HCT116 (cell line): ENCODE measurements at regions not wholly inside any gene's neighbourhood (a gene's known extent, or its start where the extent isn't known, plus 50 kb on each side); places are given as distances from the start of the nearest gene placed in this dataset.

Experiments
- ATAC-seq: fragments of 200-7000 bp; cut with Tn5 transposase; 2 replicates; pipeline ENCODE4 v1.9.1; 2020; ENCODE audit warnings: mild to moderate bottlenecking, moderate library complexity
- BruUV-seq: library from RNA; stranded (reverse); fragments of 400-500 nt; replicated peaks from 2 replicates; lab custom pipeline; 2021; lab: Mats Ljungman, UMichigan
- CTCF ChIA-PET: fragments of 300-600 bp; sonication (Branson Sonifier 250); formaldehyde crosslinking; loops from one replicate; lab custom pipeline; 2021; ENCODE audit warnings: antibody characterized with exemption; lab: Charles Lee
- POLR2A ChIA-PET: fragments of 300-600, 350-600 bp; sonication (Branson Sonifier 250); formaldehyde crosslinking; loops from one replicate; lab custom pipeline; 2021; ENCODE audit warnings: antibody characterized with exemption; lab: Charles Lee
- RAD21 ChIA-PET, 2 experiments: fragments of 300-600 bp; sonication (Branson Sonifier 250); formaldehyde crosslinking; loops; one replicate each; lab custom pipeline; 2023; ENCODE audit warnings: low total read pairs in 2 of 2; ENCODE audit not compliant: uncharacterized antibody in 2 of 2, unreplicated experiment in 2 of 2, low non-redundant PET in 1 of 2; lab: Charles Lee
- DNase-seq: peaks from one replicate; pipeline ENCODE4 v3.0.0-alpha.2; 2010; ENCODE audit warnings: low read depth, low spot score
- H2AFZ ChIP-seq: fragments of 200-600 bp; shearing (Covaris generic), sonication (generic); 2 replicates; pipeline ENCODE4 v1.6.1; 2017; ENCODE audit warnings: low read depth, mixed run types, mixed read lengths, antibody characterized with exemption, low read length; ENCODE audit not compliant: poor library complexity, severe bottlenecking
- H3K27ac ChIP-seq: 2 replicates; pipeline ENCODE4 v1.5.1; 2012; ENCODE audit warnings: low read depth, low read length
- H3K27me3 ChIP-seq: fragments of 200-600 bp; sonication (generic); 2 replicates; pipeline ENCODE4 v1.6.1; 2016; ENCODE audit warnings: mixed run types, low read length, mixed read lengths; ENCODE audit not compliant: insufficient read depth
- H3K36me3 ChIP-seq, 2 experiments: fragments of 200-500 bp in 1 of 2; fragments of 200-600 bp in 1 of 2; sonication (Bioruptor generic) in 1 of 2; sonication (generic) in 1 of 2; 2 replicates each; pipeline versions ENCODE4 v1.5.1 to v1.6.1; 2014 to 2016; ENCODE audit warnings: low read length in 2 of 2, inconsistent platforms in 1 of 2, mixed read lengths in 1 of 2, mixed run types in 1 of 2; ENCODE audit not compliant: insufficient read depth in 2 of 2, control insufficient read depth in 1 of 2
- H3K4me1 ChIP-seq, 2 experiments: fragments of 200-600 bp in 1 of 2; sonication (generic) in 1 of 2; 2 replicates each; pipeline versions ENCODE4 v1.5.1 to v1.6.1; 2012 to 2017; ENCODE audit warnings: low read length in 2 of 2, inconsistent platforms in 1 of 2, mild to moderate bottlenecking in 1 of 2, mixed read lengths in 1 of 2, mixed run types in 1 of 2, moderate library complexity in 1 of 2; ENCODE audit not compliant: insufficient read depth in 2 of 2, control insufficient read depth in 1 of 2
- H3K4me2 ChIP-seq: fragments of 200-600 bp; sonication (generic); 2 replicates; pipeline ENCODE4 v1.6.1; 2017; ENCODE audit warnings: mixed run types, low read length, mixed read lengths
- H3K4me3 ChIP-seq, 2 experiments: fragments of 200-600 bp in 1 of 2; sonication (generic) in 1 of 2; replicated peaks in 1 of 2; 2 replicates each; pipeline ENCODE4 v1.5.1; 2011 to 2016; ENCODE audit warnings: low read length in 2 of 2, control low read depth in 1 of 2, low read depth in 1 of 2, mild to moderate bottlenecking in 1 of 2, mixed read lengths in 1 of 2, mixed run types in 1 of 2
- H3K79me2 ChIP-seq: fragments of 200-600 bp; sonication (generic); 2 replicates; pipeline ENCODE4 v1.6.1; 2017; ENCODE audit warnings: mild to moderate bottlenecking, mixed run types, low read length, moderate library complexity, mixed read lengths; ENCODE audit not compliant: insufficient read depth
- H3K9ac ChIP-seq: fragments of 200-600 bp; sonication (generic); 2 replicates; pipeline ENCODE4 v1.6.1; 2016; ENCODE audit warnings: low read length, mixed read lengths
- H3K9me2 ChIP-seq: fragments of 200-600 bp; sonication (generic), shearing (Covaris generic); 2 replicates; pipeline ENCODE4 v1.6.1; 2017; ENCODE audit warnings: mixed run types, mild to moderate bottlenecking, moderate library complexity; ENCODE audit not compliant: insufficient read depth
- H3K9me3 ChIP-seq, 2 experiments: fragments of 200-500 bp in 1 of 2; fragments of 200-600 bp in 1 of 2; sonication (Bioruptor generic) in 1 of 2; sonication (generic) in 1 of 2; 2 replicates each; pipeline ENCODE4 v1.6.1; 2014 to 2017; ENCODE audit warnings: low read length in 2 of 2, mixed read lengths in 2 of 2, inconsistent platforms in 1 of 2, low read depth in 1 of 2, mild to moderate bottlenecking in 1 of 2, mixed run types in 1 of 2, moderate library complexity in 1 of 2; ENCODE audit not compliant: control insufficient read depth in 1 of 2, insufficient read depth in 1 of 2
- H4K20me1 ChIP-seq: fragments of 200-600 bp; sonication (generic), shearing (Covaris generic); 2 replicates; pipeline ENCODE4 v1.6.1; 2017; ENCODE audit warnings: mixed run types, mild to moderate bottlenecking, moderate library complexity; ENCODE audit not compliant: insufficient read depth
- ATF3 ChIP-seq: IDR thresholded peaks from 2 replicates; pipeline ENCODE4 v1.6.1; 2012
- CTCF ChIP-seq, 3 experiments: fragments of 200-600 bp in 1 of 3; sonication (generic) in 1 of 3; IDR thresholded peaks in 2 of 3; conservative IDR thresholded peaks in 1 of 3; 2 replicates each; pipeline ENCODE4 v1.5.1; 2012 to 2017; ENCODE audit warnings: low read depth in 2 of 3, low read length in 2 of 3, antibody characterized with exemption in 1 of 3, borderline replicate concordance in 1 of 3, control low read depth in 1 of 3, mild to moderate bottlenecking in 1 of 3, mixed read lengths in 1 of 3, mixed run types in 1 of 3, moderate library complexity in 1 of 3; ENCODE audit not compliant: insufficient read depth in 1 of 3
- EGR1 ChIP-seq: IDR thresholded peaks from 2 replicates; pipeline ENCODE4 v1.6.1; 2012; ENCODE audit warnings: low read depth
- ELF1 ChIP-seq: IDR thresholded peaks from 2 replicates; pipeline ENCODE4 v1.6.1; 2012; ENCODE audit warnings: low read depth, borderline replicate concordance
- EZH2 ChIP-seq: fragments of 200-600 bp; sonication (generic); IDR thresholded peaks from 2 replicates; pipeline ENCODE4 v1.6.1; 2017; ENCODE audit warnings: antibody characterized with exemption, mixed run types
- EZH2phosphoT487 ChIP-seq: fragments of 200-600 bp; IDR thresholded peaks from 2 replicates; pipeline ENCODE4 v1.6.1; 2018; ENCODE audit warnings: antibody characterized with exemption, borderline replicate concordance
- POLR2A ChIP-seq: IDR thresholded peaks from 2 replicates; pipeline ENCODE4 v1.7.0; 2011; ENCODE audit warnings: borderline replicate concordance; ENCODE audit not compliant: insufficient read depth, insufficient read length; ENCODE audit errors: extremely low read depth
- RAD21 ChIP-seq: IDR thresholded peaks from 2 replicates; pipeline ENCODE4 v1.6.1; 2012; ENCODE audit warnings: low read depth, mild to moderate bottlenecking
- REST ChIP-seq: IDR thresholded peaks from 2 replicates; pipeline ENCODE4 v1.6.1; 2012; ENCODE audit warnings: low read depth
- SRF ChIP-seq: IDR thresholded peaks from 2 replicates; pipeline ENCODE4 v1.6.1; 2012; ENCODE audit warnings: low read depth
- YY1 ChIP-seq: IDR thresholded peaks from 2 replicates; pipeline ENCODE4 v1.6.1; 2011; ENCODE audit warnings: low read length, low read depth, moderate library complexity, mild to moderate bottlenecking; ENCODE audit not compliant: insufficient replicate concordance; ENCODE audit errors: extremely low read depth
- ZBTB33 ChIP-seq: IDR thresholded peaks from 2 replicates; pipeline ENCODE4 v1.6.1; 2011; ENCODE audit warnings: mild to moderate bottlenecking, low read length, moderate library complexity; ENCODE audit not compliant: insufficient replicate concordance; ENCODE audit errors: extremely low read depth
- ZNF274 ChIP-seq: fragments of 200-500 bp; sonication (Bioruptor generic); IDR thresholded peaks from 2 replicates; pipeline ENCODE4 v1.6.1; 2014; ENCODE audit warnings: mild to moderate bottlenecking, low read depth, low read length, inconsistent platforms
- intact Hi-C: fragments of 100-400 bp; cut with micrococcal nuclease; formaldehyde crosslinking; loops from 2 replicates; pipeline ENCODE4 v1.10.0; 2022

- Histone ChIP-seq H2AFZ (no peak overlapping the region), H3K9me2 (no peaks in the 10 kb centered on the region), H3K4me2 (no peak overlapping the region), H3K4me3 (no peak overlapping the region), H3K79me2 (no peaks in the 10 kb centered on the region), H4K20me1 (no peaks in the 10 kb centered on the region), H3K9ac (no peak overlapping the region), H3K4me1 (no peaks in the 10 kb centered on the region), H3K9me3 (no peaks in the 10 kb centered on the region), H3K36me3 (no peaks in the 10 kb centered on the region), H3K27me3 (no peaks in the 10 kb centered on the region), H3K27ac (no peak overlapping the region)
- DNase-seq, result no peak
- POLR2A ChIA-PET, result no interaction called here
- RAD21 ChIA-PET, result no interaction called here
- ATAC-seq, result no peak
- intact Hi-C loops, result no loop called here
- no peak for TF ChIP-seq POLR2A
- no peak for TF ChIP-seq CTCF (IDR thresholded peaks at IDR 0.05 in 2 of 3, conservative IDR thresholded peaks at IDR 0.05 in 1 of 3; ENCODE audit: borderline replicate concordance in 1 of 3, insufficient read depth in 1 of 3, low read depth in 2 of 3, low read length in 2 of 3)
- TF ChIP-seq ELF1, result no peak
- no peak for TF ChIP-seq SRF
- TF ChIP-seq RAD21, result no peak
- TF ChIP-seq ZNF274, result no peak
- TF ChIP-seq EZH2phosphoT487, result no peak
- TF ChIP-seq EGR1, result no peak
- TF ChIP-seq ZBTB33, result no peak
- no peak for TF ChIP-seq EZH2
- TF ChIP-seq YY1, result no peak
- TF ChIP-seq ATF3, result no peak
- TF ChIP-seq REST, result no peak
- no TSS peak for BruUV-seq
- CTCF ChIA-PET, result no interaction called here
These were observed 632.5 kb downstream of the BCL11A start for GRCh38 chr2:59920961-59921360.
